ENCODE measurements at regions not wholly inside any gene's neighbourhood (a gene's known extent, or its start where the extent isn't known, plus 50 kb on each side); places are given as distances from the start of the nearest gene placed in this dataset.

DNA sequence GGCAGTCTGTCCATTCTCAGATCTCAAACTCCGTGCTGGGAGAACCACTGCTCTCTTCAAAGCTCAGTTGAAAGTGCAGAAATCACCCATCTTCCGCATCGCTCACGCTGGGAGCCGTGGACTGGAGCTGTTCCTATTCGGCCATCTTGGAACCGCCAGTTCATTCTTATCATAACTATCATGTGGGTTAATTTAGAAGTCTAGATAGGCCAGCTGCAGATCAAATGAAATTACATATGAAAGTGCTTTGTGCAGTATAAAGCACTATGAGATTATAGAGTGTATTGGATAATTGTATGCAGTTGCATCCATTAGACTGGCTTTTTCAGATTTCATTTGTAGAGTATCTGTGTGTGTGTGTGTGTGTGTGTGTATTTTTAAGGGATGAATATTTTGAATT is 57.8 kb downstream of the PRORP start:
- TF ChIP-seq, protein P1, sequence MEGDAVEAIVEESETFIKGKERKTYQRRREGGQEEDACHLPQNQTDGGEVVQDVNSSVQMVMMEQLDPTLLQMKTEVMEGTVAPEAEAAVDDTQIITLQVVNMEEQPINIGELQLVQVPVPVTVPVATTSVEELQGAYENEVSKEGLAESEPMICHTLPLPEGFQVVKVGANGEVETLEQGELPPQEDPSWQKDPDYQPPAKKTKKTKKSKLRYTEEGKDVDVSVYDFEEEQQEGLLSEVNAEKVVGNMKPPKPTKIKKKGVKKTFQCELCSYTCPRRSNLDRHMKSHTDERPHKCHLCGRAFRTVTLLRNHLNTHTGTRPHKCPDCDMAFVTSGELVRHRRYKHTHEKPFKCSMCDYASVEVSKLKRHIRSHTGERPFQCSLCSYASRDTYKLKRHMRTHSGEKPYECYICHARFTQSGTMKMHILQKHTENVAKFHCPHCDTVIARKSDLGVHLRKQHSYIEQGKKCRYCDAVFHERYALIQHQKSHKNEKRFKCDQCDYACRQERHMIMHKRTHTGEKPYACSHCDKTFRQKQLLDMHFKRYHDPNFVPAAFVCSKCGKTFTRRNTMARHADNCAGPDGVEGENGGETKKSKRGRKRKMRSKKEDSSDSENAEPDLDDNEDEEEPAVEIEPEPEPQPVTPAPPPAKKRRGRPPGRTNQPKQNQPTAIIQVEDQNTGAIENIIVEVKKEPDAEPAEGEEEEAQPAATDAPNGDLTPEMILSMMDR (IDR thresholded peaks at IDR 0.05), result no peak
- TF ChIP-seq POLR2A (IDR thresholded peaks at IDR 0.05), result no peak

Data from uterus (tissue), 2 donors.